ENCODE measurements at regions not wholly inside any gene's neighbourhood (a gene's known extent, or its start where the extent isn't known, plus 50 kb on each side); places are given as distances from the start of the nearest gene placed in this dataset.

GRCh38 chr1:222104694-222105392, 363.0 kb upstream of the DUSP10 start:
- no peak for DNase-seq (ENCODE audit: low spot score)

GRCh38 chr1:222104097-222104496, 362.2 kb upstream of the DUSP10 start:
- no peak for DNase-seq (ENCODE audit: low spot score)

DNA sequence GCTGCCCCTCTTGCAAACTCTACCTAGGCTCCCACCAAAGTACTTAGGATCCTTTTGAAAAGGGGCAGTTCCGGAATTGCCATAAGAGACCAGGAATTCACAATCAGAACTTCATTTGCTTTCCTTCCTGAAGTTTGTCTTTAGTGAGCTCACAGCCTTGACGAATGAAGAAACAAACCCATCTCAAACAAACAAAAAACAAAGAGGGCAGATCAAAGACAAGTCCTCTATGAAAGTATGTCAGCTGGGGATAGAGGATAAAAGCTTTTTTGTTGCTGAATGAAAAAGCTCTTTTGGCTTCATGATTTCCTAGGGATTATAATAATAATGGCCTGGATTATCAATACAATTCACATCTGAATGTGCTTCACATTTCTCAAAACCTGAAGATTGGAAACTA, 357.9 kb upstream of the DUSP10 start:
- no peak for DNase-seq (ENCODE audit: low spot score)

DNA sequence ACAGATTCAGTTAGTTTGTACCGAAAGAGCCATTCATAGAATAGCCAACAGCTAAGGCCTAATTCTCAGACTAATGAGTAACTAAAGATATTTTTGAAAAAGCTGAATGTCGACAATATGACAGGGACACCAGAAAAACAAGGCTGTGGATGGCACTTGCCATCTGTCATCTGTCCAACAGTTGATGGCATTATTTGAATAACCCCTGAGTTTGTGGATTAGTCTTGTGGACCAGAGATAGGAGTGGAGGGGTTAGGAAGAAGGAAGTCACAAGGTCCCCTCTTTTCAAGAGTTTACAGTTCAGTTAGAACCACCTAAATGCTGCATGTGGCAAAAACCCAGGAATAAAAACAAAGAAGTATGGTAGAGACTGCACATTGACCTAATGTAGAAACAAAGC, 356.5 kb upstream of the DUSP10 start:
- DNase-seq (ENCODE audit: low spot score) = no peak

DNA sequence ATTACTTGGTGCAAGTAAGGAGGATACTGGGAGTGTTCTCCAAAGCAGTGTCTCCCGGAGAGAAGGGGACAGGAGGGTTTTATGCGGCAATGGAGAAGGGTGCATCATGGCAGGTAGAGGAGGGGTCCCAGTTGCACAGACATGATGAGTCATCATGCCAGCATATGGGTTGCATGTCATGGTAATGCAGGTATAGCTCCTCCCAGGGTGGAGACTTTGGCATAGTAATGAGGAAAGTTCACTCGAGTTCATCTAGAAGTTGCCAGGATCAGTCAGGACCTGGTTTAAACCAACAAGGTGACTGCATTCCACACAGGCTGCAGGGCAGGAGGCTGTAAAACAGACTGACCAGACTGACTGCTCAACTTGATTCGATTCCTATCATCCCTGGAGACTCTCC, 355.7 kb upstream of the DUSP10 start:
- peak; percentile 3 for DNase-seq (ENCODE audit: low spot score)

- DNase-seq (ENCODE audit: low spot score) = peak; percentile 3
These were observed 355.0 kb upstream of the DUSP10 start for GRCh38 chr1:222096883-222097282.

- DNase-seq (ENCODE audit: low spot score) = no peak
These were observed 354.5 kb upstream of the DUSP10 start for GRCh38 chr1:222096476-222096772.

GRCh38 chr1:222095606-222096475, 354.0 kb upstream of the DUSP10 start:
- peak; percentile 58 for DNase-seq (ENCODE audit: low spot score)

GRCh38 chr1:222093518-222093917, 351.6 kb upstream of the DUSP10 start:
- DNase-seq (ENCODE audit: low spot score) = no peak

DNA sequence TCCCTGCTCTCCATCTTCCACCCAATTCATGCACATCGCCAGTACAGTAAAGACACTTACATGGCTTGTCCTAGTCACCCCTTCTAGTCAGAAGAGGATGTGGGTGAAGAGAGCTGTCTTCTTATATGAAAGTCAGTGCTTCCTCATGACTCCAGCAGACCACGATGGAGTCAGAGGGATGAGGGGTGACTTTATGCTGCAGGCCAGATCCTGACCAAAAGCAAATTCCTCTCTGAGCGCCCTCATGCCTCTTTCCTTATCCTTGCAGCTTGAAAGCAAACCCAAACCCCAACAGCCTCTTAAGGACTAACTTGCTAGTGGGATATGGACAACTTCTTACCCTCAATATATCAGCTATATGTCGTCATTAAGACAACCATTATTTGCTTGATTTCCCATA, 348.2 kb upstream of the DUSP10 start:
- DNase-seq (ENCODE audit: low spot score) = no peak

GRCh38 chr1:222087221-222087920, 345.5 kb upstream of the DUSP10 start:
- DNase-seq (ENCODE audit: low spot score) = no peak

DNA sequence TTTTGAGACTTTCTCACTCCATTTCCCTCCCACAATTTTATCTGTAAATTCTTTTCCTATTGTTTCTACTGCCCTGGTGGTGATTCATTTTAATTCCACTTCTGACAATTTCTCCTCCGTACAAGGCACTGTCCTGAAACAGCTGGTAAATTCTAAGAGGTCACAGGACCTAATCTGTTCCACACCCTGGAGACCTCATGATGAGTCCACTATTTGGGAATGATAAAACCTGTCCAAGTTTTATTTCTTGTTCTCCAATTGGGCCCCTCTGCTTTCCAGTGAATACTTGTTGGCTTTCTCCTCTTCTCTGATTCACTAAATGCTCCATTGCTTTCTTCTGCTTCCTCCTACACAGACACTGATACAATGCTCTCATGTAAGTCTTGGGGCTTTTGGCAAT, 343.1 kb upstream of the DUSP10 start:
- no peak for DNase-seq (ENCODE audit: low spot score)

DNA sequence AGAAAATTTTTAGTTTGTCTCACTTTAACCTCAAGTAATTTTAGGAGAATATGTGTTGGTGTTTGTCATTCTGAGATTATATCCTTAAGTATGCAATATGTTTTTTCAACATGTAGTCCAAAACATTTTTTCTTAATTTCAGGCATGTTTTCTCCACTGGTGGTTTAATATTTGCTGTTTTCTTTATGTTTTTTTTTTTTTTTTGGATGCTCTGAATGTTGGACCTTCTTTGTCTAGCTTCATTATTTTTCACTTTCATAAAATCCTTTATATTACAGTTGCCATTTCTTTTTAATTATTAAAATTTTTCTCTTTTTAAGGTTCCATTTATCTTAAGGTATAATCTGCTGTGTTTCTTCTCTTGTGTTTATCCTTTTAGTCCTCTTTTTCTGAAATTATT, 342.2 kb upstream of the DUSP10 start:
- no peak for DNase-seq (ENCODE audit: low spot score)

GRCh38 chr1:222081859-222082258, 340.0 kb upstream of the DUSP10 start:
- no peak for DNase-seq (ENCODE audit: low spot score)

DNA sequence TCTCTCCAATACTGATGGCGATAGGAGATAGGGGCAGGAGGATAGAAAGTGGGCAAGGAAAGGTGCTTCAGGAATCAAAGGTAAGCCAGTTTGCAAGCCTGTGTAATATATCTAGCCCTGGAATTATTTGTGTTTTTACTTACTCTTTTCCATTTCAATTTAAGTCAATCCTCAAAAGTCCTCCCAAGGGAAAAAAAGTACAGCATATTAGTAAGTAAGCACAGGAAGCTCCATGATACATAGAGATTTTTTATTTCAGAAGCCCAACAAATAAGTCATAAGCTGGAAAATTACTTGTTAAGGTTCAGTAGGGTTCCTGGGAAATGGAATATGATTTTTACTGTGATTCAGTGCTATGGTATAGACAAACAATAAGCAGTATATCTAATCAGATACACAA, 337.7 kb upstream of the DUSP10 start:
- no peak for DNase-seq (ENCODE audit: low spot score)

DNA sequence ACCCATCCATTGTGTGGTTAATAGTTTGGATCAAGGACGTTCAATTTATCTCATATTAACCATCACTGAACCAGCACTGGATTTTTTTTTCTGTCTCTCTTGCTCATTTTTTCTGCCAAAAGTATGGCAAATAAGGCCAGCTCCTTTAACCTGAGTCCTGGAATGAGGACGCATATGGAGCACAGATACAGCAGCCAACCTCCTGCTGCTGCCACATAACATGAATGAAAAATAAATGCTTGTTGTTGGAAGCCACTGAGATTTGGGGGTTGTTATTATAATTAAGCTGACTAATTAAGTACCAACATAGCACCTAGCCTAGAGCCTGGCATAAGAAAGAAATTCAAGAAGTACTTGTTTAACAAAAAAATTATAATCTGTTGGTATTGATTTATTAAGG, 335.3 kb upstream of the DUSP10 start:
- DNase-seq (ENCODE audit: low spot score) = no peak

GRCh38 chr1:222074317-222074716, 332.4 kb upstream of the DUSP10 start:
- no peak for DNase-seq (ENCODE audit: low spot score)

DNA sequence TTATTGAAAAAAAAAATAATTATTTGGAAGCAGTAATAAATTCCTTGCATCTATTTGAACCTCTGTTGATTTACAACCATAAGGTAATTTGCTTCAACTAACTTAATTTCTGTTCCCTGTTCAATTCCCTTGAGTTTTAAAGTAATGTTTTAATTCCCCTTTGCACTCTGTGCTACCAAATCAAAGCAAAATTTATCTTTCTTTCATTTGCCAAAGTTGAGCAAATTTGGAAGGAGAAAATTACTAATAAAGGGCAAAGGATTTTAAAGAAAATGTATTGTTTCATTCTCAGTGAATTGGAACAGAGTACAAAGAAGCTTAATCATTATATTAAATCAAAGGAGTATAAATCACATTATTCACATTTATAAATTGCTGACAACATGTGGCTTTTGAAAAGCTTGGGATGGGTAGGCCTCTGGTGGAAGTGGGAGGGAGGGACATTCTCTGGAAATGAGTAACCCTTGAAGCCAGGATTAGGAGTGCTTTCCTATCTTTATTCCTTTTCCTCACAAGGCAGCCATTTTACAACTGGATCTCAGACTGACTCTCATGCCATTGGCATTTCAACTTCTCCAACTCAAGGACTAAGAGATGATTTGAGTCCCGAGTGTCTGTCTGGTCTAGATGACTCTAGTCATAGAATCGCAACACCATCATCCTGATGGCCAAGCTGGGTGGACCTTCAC, 331.6 kb upstream of the DUSP10 start:
- no peak for DNase-seq (ENCODE audit: low spot score)

DNA sequence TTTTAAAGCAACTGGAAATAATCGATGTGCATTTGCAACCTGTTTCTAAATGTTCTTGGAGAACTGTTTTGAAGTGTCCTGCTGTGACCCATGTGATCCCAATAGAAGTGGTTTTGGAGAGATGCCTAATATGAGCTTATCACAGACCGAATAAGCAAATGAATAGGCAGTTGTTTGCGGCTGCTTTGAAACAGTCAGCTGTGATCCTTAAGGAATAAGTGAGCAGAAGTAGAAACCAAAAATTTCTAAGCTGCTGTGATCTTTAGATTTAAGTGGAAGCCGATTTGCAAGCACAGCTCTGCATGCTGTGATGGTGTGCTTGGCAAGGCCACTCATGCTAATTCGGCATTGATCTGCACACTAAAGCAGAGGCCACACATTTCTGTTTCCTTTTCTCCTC, 329.5 kb upstream of the DUSP10 start:
- no peak for DNase-seq (ENCODE audit: low spot score)

GRCh38 chr1:222068937-222069336, 327.0 kb upstream of the DUSP10 start:
- no peak for DNase-seq (ENCODE audit: low spot score)

DNA sequence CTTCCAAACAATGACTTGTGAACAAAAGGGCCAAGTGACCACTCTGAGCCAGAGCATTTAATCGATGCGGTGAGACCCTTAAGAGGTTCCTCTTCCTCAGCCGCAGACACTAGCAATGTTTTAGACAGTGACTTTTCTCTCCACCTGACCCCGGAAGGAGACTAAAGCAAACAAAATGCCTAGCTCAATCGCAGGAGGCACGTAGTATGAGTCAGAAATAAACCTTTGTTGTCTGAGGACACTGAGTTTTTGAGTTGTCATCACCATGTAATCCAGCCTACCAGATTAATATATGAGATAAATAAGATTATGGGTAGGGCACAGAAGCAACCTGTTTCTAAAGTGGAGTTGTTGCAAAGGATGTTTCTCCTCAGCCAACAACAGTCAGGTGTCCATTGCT, 326.2 kb upstream of the DUSP10 start:
- no peak for DNase-seq (ENCODE audit: low spot score)

- DNase-seq (ENCODE audit: low spot score) = no peak
These were observed 324.6 kb upstream of the DUSP10 start for GRCh38 chr1:222066539-222066938.

DNA sequence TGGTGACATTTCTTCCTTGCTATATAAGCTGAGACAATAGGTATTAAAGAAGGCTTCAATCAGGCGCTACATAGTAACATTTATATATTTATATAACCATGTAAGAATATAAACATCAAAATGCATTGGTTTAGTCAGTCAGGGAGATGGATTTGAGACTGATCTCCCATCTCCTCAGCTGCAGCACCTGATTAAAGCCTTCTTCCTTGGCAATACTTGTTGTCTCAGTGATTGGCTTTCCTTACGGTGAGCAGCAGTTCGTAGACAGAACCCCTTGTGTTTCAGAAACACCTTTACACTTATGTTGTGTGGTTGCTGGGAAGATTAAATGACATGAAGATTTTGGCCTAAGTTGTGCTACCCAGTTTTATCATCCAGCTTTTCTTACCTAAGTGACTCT, 323.3 kb upstream of the DUSP10 start:
- no peak for DNase-seq (ENCODE audit: low spot score)
